ENCODE measurements at regions not wholly inside any gene's neighbourhood (a gene's known extent, or its start where the extent isn't known, plus 50 kb on each side); places are given as distances from the start of the nearest gene placed in this dataset.
"Not testable (repeated sequence)": the region's sequence is repeated elsewhere in the genome, so short reads cannot be mapped to it uniquely, and the experiment has no call there.

- H3K27ac ChIP-seq, result no peak overlapping the region
- no peak overlapping the region for H3K4me3 ChIP-seq
- no peaks in the 10 kb centered on the region for H4K20me1 ChIP-seq
- no peaks in the 10 kb centered on the region for H3K36me3 ChIP-seq
- no peaks in the 10 kb centered on the region for H3K9me3 ChIP-seq (replicated peaks in 1 of 11)
- H3K27me3 ChIP-seq, result no peaks in the 10 kb centered on the region
- no peak overlapping the region for H3K9ac ChIP-seq
- TF ChIP-seq Cebpa-rat (IDR thresholded peaks at IDR 0.05), result no peak
- no peak overlapping the region for H3K4me2 ChIP-seq
- no peaks in the 10 kb centered on the region for H3K4me1 ChIP-seq
Observed at GRCh38 chr2:103367877-103368276, 606.0 kb downstream of the TMEM182 start.

GRCh38 chr2:103383541-103383940 lies 621.7 kb downstream of the TMEM182 start:
- Histone ChIP-seq H3K4me1 (no peaks in the 10 kb centered on the region), H3K27me3 (no peaks in the 10 kb centered on the region), H3K4me3 (no peak overlapping the region), H3K27ac (no peak overlapping the region), H3K9ac (no peak overlapping the region), H3K36me3 (no peaks in the 10 kb centered on the region), H3K4me2 (no peak overlapping the region), H4K20me1 (no peaks in the 10 kb centered on the region), H3K9me3 (replicated peaks in 1 of 11) (peaks cover 5 to 34% (median 17%) of the 10 kb centered on the region in 11 experiments; a peak in 17 of 22 replicates)
- TF ChIP-seq Cebpa-rat (IDR thresholded peaks at IDR 0.05), result no peak

- no peak for TF ChIP-seq Cebpa-rat (IDR thresholded peaks at IDR 0.05)
- H4K20me1 ChIP-seq, result no peaks in the 10 kb centered on the region
- peaks cover 0 to 5% (median 0%) of the 10 kb centered on the region in 11 experiments; a peak in 3 of 22 replicates for H3K9me3 ChIP-seq (replicated peaks in 1 of 11)
- H3K4me1 ChIP-seq, result no peaks in the 10 kb centered on the region
- no peak overlapping the region for H3K4me2 ChIP-seq
- H3K9ac ChIP-seq, result no peak overlapping the region
- H3K36me3 ChIP-seq, result no peaks in the 10 kb centered on the region
- no peak overlapping the region for H3K27ac ChIP-seq
- no peaks in the 10 kb centered on the region for H3K27me3 ChIP-seq
- no peak overlapping the region for H3K4me3 ChIP-seq
Observed at GRCh38 chr2:103386872-103387271, 625.0 kb downstream of the TMEM182 start.

GRCh38 chr2:103387888-103388287 lies 626.1 kb downstream of the TMEM182 start:
- H3K9me3 ChIP-seq (replicated peaks in 1 of 11), result no peaks in the 10 kb centered on the region
- no peak overlapping the region for H3K27ac ChIP-seq
- no peaks in the 10 kb centered on the region for H3K4me1 ChIP-seq
- H3K9ac ChIP-seq, result no peak overlapping the region
- no peak overlapping the region for H3K4me3 ChIP-seq
- no peak overlapping the region for H3K4me2 ChIP-seq
- TF ChIP-seq Cebpa-rat (IDR thresholded peaks at IDR 0.05), result no peak
- no peaks in the 10 kb centered on the region for H3K36me3 ChIP-seq
- no peaks in the 10 kb centered on the region for H4K20me1 ChIP-seq
- no peaks in the 10 kb centered on the region for H3K27me3 ChIP-seq

- Histone ChIP-seq H3K27ac (no peak overlapping the region), H3K4me2 (no peak overlapping the region)
- TF ChIP-seq Cebpa-rat (IDR thresholded peaks at IDR 0.05), result no peak
Observed at GRCh38 chr2:103396152-103396551, 634.3 kb downstream of the TMEM182 start.

GRCh38 chr2:103401621-103402020 lies 639.8 kb downstream of the TMEM182 start:
- no peaks in the 10 kb centered on the region for H4K20me1 ChIP-seq
- no peak overlapping the region for H3K27ac ChIP-seq
- H3K4me1 ChIP-seq, result peaks cover 0 to 9% (median 7%) of the 10 kb centered on the region in 10 experiments; a peak in 12 of 20 replicates
- H3K36me3 ChIP-seq, result no peaks in the 10 kb centered on the region
- no peak overlapping the region for H3K4me3 ChIP-seq
- H3K9ac ChIP-seq, result no peak overlapping the region
- peak overlapping the region in 7 of 11 experiments; percentile 10 to 47 (median 36); a peak in 14 of 22 replicates for H3K4me2 ChIP-seq
- TF ChIP-seq Cebpa-rat (IDR thresholded peaks at IDR 0.05), result no peak
- no peaks in the 10 kb centered on the region for H3K9me3 ChIP-seq (replicated peaks in 1 of 11)
- H3K27me3 ChIP-seq, result no peaks in the 10 kb centered on the region

More at GRCh38 chr2:103396152-103396551, 634.3 kb downstream of the TMEM182 start:
- H3K9me3 ChIP-seq (replicated peaks in 1 of 11), result no peaks in the 10 kb centered on the region
- H4K20me1 ChIP-seq, result no peaks in the 10 kb centered on the region
- H3K36me3 ChIP-seq, result no peaks in the 10 kb centered on the region
- no peaks in the 10 kb centered on the region for H3K4me1 ChIP-seq
- no peaks in the 10 kb centered on the region for H3K27me3 ChIP-seq
- H3K4me3 ChIP-seq, result no peak overlapping the region
- no peak overlapping the region for H3K9ac ChIP-seq

- no peak for TF ChIP-seq Cebpa-rat (IDR thresholded peaks at IDR 0.05)
- no peaks in the 10 kb centered on the region for H4K20me1 ChIP-seq
- H3K9me3 ChIP-seq (replicated peaks in 1 of 11), result no peaks in the 10 kb centered on the region
- no peaks in the 10 kb centered on the region for H3K27me3 ChIP-seq
- H3K36me3 ChIP-seq, result no peaks in the 10 kb centered on the region
- no peak overlapping the region; a peak in 1 of 22 replicates for H3K4me2 ChIP-seq
- H3K27ac ChIP-seq, result no peak overlapping the region
- H3K9ac ChIP-seq, result no peak overlapping the region
- H3K4me1 ChIP-seq, result peaks cover 0 to 9% (median 7%) of the 10 kb centered on the region in 10 experiments; a peak in 12 of 20 replicates
- no peak overlapping the region for H3K4me3 ChIP-seq
Observed at GRCh38 chr2:103402336-103402735, 640.5 kb downstream of the TMEM182 start.

- H3K4me2 ChIP-seq, result no peak overlapping the region
- peaks cover 0 to 9% (median 7%) of the 10 kb centered on the region in 10 experiments; a peak in 12 of 20 replicates for H3K4me1 ChIP-seq
- no peaks in the 10 kb centered on the region for H3K27me3 ChIP-seq
- no peak overlapping the region for H3K27ac ChIP-seq
- no peaks in the 10 kb centered on the region for H3K9me3 ChIP-seq (replicated peaks in 1 of 11)
- no peak for TF ChIP-seq Cebpa-rat (IDR thresholded peaks at IDR 0.05)
- no peaks in the 10 kb centered on the region for H4K20me1 ChIP-seq
- H3K36me3 ChIP-seq, result no peaks in the 10 kb centered on the region
- H3K9ac ChIP-seq, result no peak overlapping the region
- H3K4me3 ChIP-seq, result no peak overlapping the region
Observed at GRCh38 chr2:103402944-103403343, 641.1 kb downstream of the TMEM182 start.

GRCh38 chr2:103403388-103403787 lies 641.6 kb downstream of the TMEM182 start:
- not testable (repeated sequence) for H3K9me3 ChIP-seq (replicated peaks in 1 of 11); H3K27me3 ChIP-seq; H4K20me1 ChIP-seq; H3K4me3 ChIP-seq; H3K4me2 ChIP-seq; H3K9ac ChIP-seq; H3K4me1 ChIP-seq; H3K36me3 ChIP-seq; H3K27ac ChIP-seq

- H3K9me3 ChIP-seq (replicated peaks in 1 of 11), result no peaks in the 10 kb centered on the region
- H3K27me3 ChIP-seq, result no peaks in the 10 kb centered on the region
- H3K36me3 ChIP-seq, result no peaks in the 10 kb centered on the region
- no peaks in the 10 kb centered on the region for H3K4me1 ChIP-seq
- H3K27ac ChIP-seq, result no peak overlapping the region
- no peak overlapping the region for H3K9ac ChIP-seq
- peak in 2 of 11 experiments; percentile 21 to 38; a peak in 4 of 22 replicates for TF ChIP-seq Cebpa-rat (IDR thresholded peaks at IDR 0.05)
- H4K20me1 ChIP-seq, result no peaks in the 10 kb centered on the region
- no peak overlapping the region for H3K4me3 ChIP-seq
- H3K4me2 ChIP-seq, result no peak overlapping the region
Observed at GRCh38 chr2:103410221-103410620, 648.4 kb downstream of the TMEM182 start.
